Parathyroid adenoma (tissue), 2 donors: ENCODE measurements at regions not wholly inside any gene's neighbourhood (a gene's known extent, or its start where the extent isn't known, plus 50 kb on each side); places are given as distances from the start of the nearest gene placed in this dataset.

ENCODE experiments used
- H2AFZ ChIP-seq: fragments of 300-600 bp; sonication (generic); one replicate; pipeline ENCODE4 v1.7.0; 2017; ENCODE audit warnings: antibody characterized with exemption, mild to moderate bottlenecking
- H3K27ac ChIP-seq: fragments of 300-600 bp; sonication (generic); one replicate; pipeline ENCODE4 v1.7.0; 2017
- H3K27me3 ChIP-seq: fragments of 300-600 bp; sonication (generic); one replicate; pipeline ENCODE4 v1.7.0; 2017; ENCODE audit warnings: low read length; ENCODE audit not compliant: control insufficient read depth, insufficient read depth
- H3K36me3 ChIP-seq: fragments of 300-600 bp; sonication (generic); one replicate; pipeline ENCODE4 v1.7.0; 2017; ENCODE audit warnings: low read length; ENCODE audit not compliant: control insufficient read depth, insufficient read depth
- H3K4me1 ChIP-seq: fragments of 300-600 bp; sonication (generic); one replicate; pipeline ENCODE4 v1.7.0; 2017; ENCODE audit warnings: control low read depth
- H3K4me2 ChIP-seq: fragments of 300-600 bp; sonication (generic); one replicate; pipeline ENCODE4 v1.7.0; 2017; ENCODE audit warnings: low read length
- H3K4me3 ChIP-seq: fragments of 300-600 bp; sonication (generic); one replicate; pipeline ENCODE4 v1.7.0; 2017; ENCODE audit warnings: low read depth, low read length
- H3K79me2 ChIP-seq: fragments of 300-600 bp; sonication (generic); one replicate; pipeline ENCODE4 v1.7.0; 2017; ENCODE audit warnings: control low read depth
- H3K9ac ChIP-seq: fragments of 300-600 bp; sonication (generic); one replicate; pipeline ENCODE4 v1.7.0; 2017; ENCODE audit warnings: mild to moderate bottlenecking
- H3K9me3 ChIP-seq: fragments of 300-600 bp; sonication (generic); one replicate; pipeline ENCODE4 v1.7.0; 2017; ENCODE audit warnings: low read length; ENCODE audit not compliant: control insufficient read depth
- CTCF ChIP-seq: fragments of 300-600 bp; sonication (generic); IDR thresholded peaks from one replicate; pipeline ENCODE4 v1.7.0; 2017; ENCODE audit warnings: antibody characterized with exemption, mild to moderate bottlenecking
- donor health status: primary hyperparathyroidism.

- no peaks in the 10 kb centered on the region for H3K36me3 ChIP-seq
- no peaks in the 10 kb centered on the region for H3K4me1 ChIP-seq
- H3K79me2 ChIP-seq: no peaks in the 10 kb centered on the region
- no peak overlapping the region for H2AFZ ChIP-seq
- H3K4me2 ChIP-seq: no peak overlapping the region
- no peak overlapping the region for H3K9ac ChIP-seq
- no peak overlapping the region for H3K4me3 ChIP-seq
- no peak for TF ChIP-seq CTCF
- no peaks in the 10 kb centered on the region for H3K27me3 ChIP-seq
- no peaks in the 10 kb centered on the region for H3K9me3 ChIP-seq
- H3K27ac ChIP-seq: no peak overlapping the region
Measured at GRCh38 chr16:50455288-50455845, 86.6 kb upstream of the BRD7 start.

GRCh38 chr16:50453446-50453845 is 84.7 kb upstream of the BRD7 start:
- H3K27ac ChIP-seq: no peak overlapping the region
- H3K4me1 ChIP-seq: no peaks in the 10 kb centered on the region
- H3K9ac ChIP-seq: no peak overlapping the region
- no peaks in the 10 kb centered on the region for H3K79me2 ChIP-seq
- no peak overlapping the region for H3K4me3 ChIP-seq
- no peaks in the 10 kb centered on the region for H3K9me3 ChIP-seq
- no peaks in the 10 kb centered on the region for H3K36me3 ChIP-seq
- no peak for TF ChIP-seq CTCF
- no peak overlapping the region for H3K4me2 ChIP-seq
- H2AFZ ChIP-seq: no peak overlapping the region
- H3K27me3 ChIP-seq: no peaks in the 10 kb centered on the region

GRCh38 chr16:50451951-50452508 is 83.2 kb upstream of the BRD7 start:
- H3K27ac ChIP-seq: no peak overlapping the region
- no peak overlapping the region for H3K4me3 ChIP-seq
- no peak overlapping the region for H3K4me2 ChIP-seq
- no peaks in the 10 kb centered on the region for H3K27me3 ChIP-seq
- TF ChIP-seq CTCF: no peak
- H3K4me1 ChIP-seq: no peaks in the 10 kb centered on the region
- no peaks in the 10 kb centered on the region for H3K36me3 ChIP-seq
- H2AFZ ChIP-seq: no peak overlapping the region
- H3K79me2 ChIP-seq: no peaks in the 10 kb centered on the region
- H3K9me3 ChIP-seq: no peaks in the 10 kb centered on the region
- no peak overlapping the region for H3K9ac ChIP-seq

GRCh38 chr16:50450957-50451356 is 82.2 kb upstream of the BRD7 start:
- H3K79me2 ChIP-seq: no peaks in the 10 kb centered on the region
- no peak overlapping the region for H2AFZ ChIP-seq
- no peaks in the 10 kb centered on the region for H3K36me3 ChIP-seq
- H3K4me1 ChIP-seq: no peaks in the 10 kb centered on the region
- no peaks in the 10 kb centered on the region for H3K27me3 ChIP-seq
- H3K4me3 ChIP-seq: no peak overlapping the region
- H3K9ac ChIP-seq: no peak overlapping the region
- no peak for TF ChIP-seq CTCF
- H3K9me3 ChIP-seq: no peaks in the 10 kb centered on the region
- H3K27ac ChIP-seq: no peak overlapping the region
- no peak overlapping the region for H3K4me2 ChIP-seq

- Histone ChIP-seq H3K27ac (no peak overlapping the region), H2AFZ (no peak overlapping the region), H3K9ac (no peak overlapping the region), H3K27me3 (no peaks in the 10 kb centered on the region), H3K4me3 (no peak overlapping the region), H3K4me2 (no peak overlapping the region), H3K9me3 (no peaks in the 10 kb centered on the region), H3K4me1 (no peaks in the 10 kb centered on the region), H3K36me3 (no peaks in the 10 kb centered on the region), H3K79me2 (no peaks in the 10 kb centered on the region)
- no peak for TF ChIP-seq CTCF
Measured at GRCh38 chr16:50449800-50450199, 81.0 kb upstream of the BRD7 start.
